Testis (tissue), 2 donors: ENCODE measurements at regions not wholly inside any gene's neighbourhood (a gene's known extent, or its start where the extent isn't known, plus 50 kb on each side); places are given as distances from the start of the nearest gene placed in this dataset.

ENCODE experiments used
- DNase-seq: peaks from one replicate; pipeline ENCODE4 v3.0.0-alpha.2; 2019
- H3K27ac ChIP-seq, 2 donors: fragments of 200-600 bp; sonication (generic); one replicate each; pipeline ENCODE4 v1.5.1; 2019
- H3K27me3 ChIP-seq: fragments of 200-600 bp; sonication (generic); one replicate; pipeline ENCODE4 v1.5.1; 2019
- H3K36me3 ChIP-seq: fragments of 200-600 bp; sonication (generic); one replicate; pipeline ENCODE4 v1.5.1; 2017; ENCODE audit warnings: low read depth; ENCODE audit errors: missing control alignments
- H3K4me1 ChIP-seq: fragments of 200-600 bp; sonication (generic); one replicate; pipeline ENCODE4 v1.5.1; 2019
- H3K4me3 ChIP-seq, 2 donors: fragments of 200-600 bp; sonication (generic); one replicate each; pipeline ENCODE4 v1.5.1; 2017 to 2019
- H3K9me3 ChIP-seq: fragments of 200-600 bp; sonication (generic); one replicate; pipeline ENCODE4 v1.5.1; 2017
- CTCF ChIP-seq, 3 experiments: fragments of 450-650 bp in 2 of 3; fragments of 200-600 bp in 1 of 3; sonication (generic) in 1 of 3; IDR thresholded peaks; one replicate each; pipeline ENCODE4 v1.5.1; 2016 to 2019; ENCODE audit warnings: antibody characterized with exemption in 3 of 3, mild to moderate bottlenecking in 2 of 3, moderate library complexity in 1 of 3
- POLR2A ChIP-seq: fragments of 450-650 bp; IDR thresholded peaks from one replicate; pipeline ENCODE4 v1.6.1; 2017; ENCODE audit warnings: antibody characterized with exemption, mild to moderate bottlenecking, moderate library complexity
- WGBS, 2 donors: methylation state at CpG; one replicate each; pipeline ENCODE4 v1.1.5; 2018; 5-methylcytosine and 5-hydroxymethylcytosine counted together
- intact Hi-C: fragments of 100-400 bp; cut with DNase I; formaldehyde crosslinking; loops from one replicate; pipeline ENCODE4 v1.15.1; 2023; ENCODE audit warnings: low total_unique reads

- Histone ChIP-seq H3K4me1 (no peaks in the 10 kb centered on the region), H3K9me3 (no peaks in the 10 kb centered on the region), H3K36me3 (no peaks in the 10 kb centered on the region), H3K27me3 (no peaks in the 10 kb centered on the region), H3K4me3 (no peak overlapping the region), H3K27ac (no peak overlapping the region)
- no peak for DNase-seq
- intact Hi-C loops, result no loop called here
- no peak for TF ChIP-seq POLR2A
- 65 to 82% methylated on average over 12 of the region's 12 CpGs for WGBS, 2 donors
Measured at GRCh38 chr6:3946778-3947177, 97.6 kb downstream of the FAM50B start.

DNA sequence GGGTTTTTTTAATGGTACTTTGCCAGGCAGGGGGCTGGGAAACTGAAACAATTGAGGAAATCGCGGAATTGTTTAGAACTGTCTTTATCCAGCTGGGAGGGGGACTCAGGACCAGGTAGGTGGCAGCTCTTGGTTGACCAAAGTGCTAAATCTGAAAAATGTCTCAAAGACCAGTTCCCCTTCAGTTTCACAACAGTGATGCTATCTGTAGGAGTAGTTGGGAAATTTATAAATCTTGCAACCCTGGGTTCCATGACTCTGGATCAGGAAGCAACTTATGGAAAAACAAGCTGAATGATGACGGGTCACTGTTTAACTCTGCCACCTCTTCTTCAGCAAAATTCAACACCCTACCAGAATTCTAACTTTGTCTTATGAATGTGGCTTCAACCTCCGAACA lies 99.7 kb downstream of the FAM50B start:
- Histone ChIP-seq H3K9me3 (no peaks in the 10 kb centered on the region), H3K4me3 (no peak overlapping the region), H3K27ac (no peak overlapping the region), H3K4me1 (no peaks in the 10 kb centered on the region), H3K36me3 (no peaks in the 10 kb centered on the region), H3K27me3 (no peaks in the 10 kb centered on the region)
- 76 to 82% methylated on average over 4 of the region's 4 CpGs for WGBS, 2 donors
- TF ChIP-seq CTCF (IDR thresholded peaks at IDR 0.05) (no peak), POLR2A (no peak)
- intact Hi-C loops, result no loop called here
- DNase-seq, result no peak

DNA sequence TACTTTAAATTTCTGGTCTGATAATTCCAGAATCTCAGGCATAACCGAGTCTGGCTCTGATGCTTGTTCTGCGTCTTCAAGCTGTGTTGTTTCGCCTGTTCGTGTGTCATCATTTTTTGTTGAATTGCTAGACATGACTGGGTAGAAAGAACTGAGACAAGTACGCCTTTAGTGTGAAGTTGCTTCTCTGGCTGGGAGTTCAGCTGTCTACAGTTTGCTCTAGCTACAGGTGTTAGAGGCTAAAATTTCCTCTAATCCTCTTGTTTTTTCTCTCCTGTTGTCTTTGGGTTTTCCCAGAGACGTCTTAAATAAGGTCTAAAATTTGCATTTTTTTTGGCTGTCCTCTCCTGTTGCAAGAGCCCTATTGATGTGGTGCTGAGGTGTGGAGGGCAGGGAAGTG lies 100.3 kb downstream of the FAM50B start:
- no peaks in the 10 kb centered on the region for H3K9me3 ChIP-seq
- no peak overlapping the region for H3K27ac ChIP-seq
- no peak for DNase-seq
- 77 to 91% methylated on average over 6 of the region's 6 CpGs for WGBS, 2 donors
- H3K4me3 ChIP-seq, result no peak overlapping the region
- H3K36me3 ChIP-seq, result no peaks in the 10 kb centered on the region
- H3K27me3 ChIP-seq, result no peaks in the 10 kb centered on the region
- intact Hi-C loops, result no loop called here
- no peaks in the 10 kb centered on the region for H3K4me1 ChIP-seq
- TF ChIP-seq CTCF (IDR thresholded peaks at IDR 0.05) (no peak), POLR2A (no peak)

DNA sequence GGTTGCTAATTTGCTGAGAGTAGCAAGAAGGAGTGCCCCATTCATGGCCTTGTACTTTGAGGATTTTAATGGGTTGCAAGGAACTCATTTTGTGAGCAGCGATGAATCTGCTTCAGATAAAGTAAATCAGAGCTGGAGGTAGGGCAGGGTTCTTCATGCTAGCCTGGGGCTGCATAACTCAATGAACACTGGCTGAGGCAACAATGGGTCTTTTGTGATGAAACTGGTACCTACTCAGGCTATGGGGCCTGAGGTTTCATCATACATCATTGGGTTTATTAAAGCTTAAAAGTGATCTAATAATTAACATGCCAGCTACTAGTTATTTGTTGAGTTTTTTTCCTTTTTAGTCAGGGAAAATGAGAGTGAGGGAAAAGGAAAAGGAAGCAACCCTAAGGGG lies 106.9 kb downstream of the FAM50B start:
- WGBS, 2 donors, result 86 to 100% methylated on average over 1 of the region's 1 CpG
- Histone ChIP-seq H3K9me3 (no peaks in the 10 kb centered on the region), H3K27me3 (no peaks in the 10 kb centered on the region), H3K4me3 (no peak overlapping the region), H3K36me3 (no peaks in the 10 kb centered on the region), H3K4me1 (no peaks in the 10 kb centered on the region), H3K27ac (no peak overlapping the region)
- TF ChIP-seq CTCF (IDR thresholded peaks at IDR 0.05) (no peak), POLR2A (no peak)
- no peak for DNase-seq
- intact Hi-C loops, result no loop called here

DNA sequence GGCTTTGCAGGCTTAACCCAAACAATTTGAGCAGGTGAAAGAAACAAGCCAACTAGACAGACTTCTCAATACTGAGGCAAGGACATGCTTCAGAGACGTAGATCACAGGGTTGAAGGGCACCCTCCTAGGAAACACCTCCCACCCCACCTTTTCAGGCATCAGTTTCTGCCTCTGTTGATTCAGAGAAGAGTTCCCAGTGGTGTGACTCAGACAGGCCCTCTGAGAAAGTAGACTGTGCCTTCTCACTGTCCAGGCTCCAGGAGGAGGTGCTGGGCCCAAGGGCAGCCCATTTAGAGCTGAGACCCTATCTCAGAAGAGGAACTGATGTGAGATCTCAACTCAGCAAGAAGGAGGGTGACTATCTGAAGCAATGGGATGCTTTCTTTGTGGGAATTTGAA lies 108.1 kb downstream of the FAM50B start:
- Histone ChIP-seq H3K9me3 (no peaks in the 10 kb centered on the region), H3K36me3 (no peaks in the 10 kb centered on the region), H3K27ac (no peak overlapping the region), H3K4me3 (no peak overlapping the region), H3K4me1 (no peaks in the 10 kb centered on the region), H3K27me3 (no peaks in the 10 kb centered on the region)
- intact Hi-C loops, result no loop called here
- WGBS, 2 donors, result 96 to 100% methylated on average over 1 of the region's 1 CpG
- DNase-seq, result no peak
- TF ChIP-seq CTCF (IDR thresholded peaks at IDR 0.05), result no peak
- TF ChIP-seq POLR2A, result no peak
